HG03066 (cell line): ENCODE measurements at regions not wholly inside any gene's neighbourhood (a gene's known extent, or its start where the extent isn't known, plus 50 kb on each side); places are given as distances from the start of the nearest gene placed in this dataset.

Experiments
- ATAC-seq: cut with Tn5 transposase; IDR thresholded peaks from one replicate; pipeline ENCODE4 v1.9.1; 2021; ENCODE audit warnings: low read depth; ENCODE audit not compliant: unreplicated experiment

DNA sequence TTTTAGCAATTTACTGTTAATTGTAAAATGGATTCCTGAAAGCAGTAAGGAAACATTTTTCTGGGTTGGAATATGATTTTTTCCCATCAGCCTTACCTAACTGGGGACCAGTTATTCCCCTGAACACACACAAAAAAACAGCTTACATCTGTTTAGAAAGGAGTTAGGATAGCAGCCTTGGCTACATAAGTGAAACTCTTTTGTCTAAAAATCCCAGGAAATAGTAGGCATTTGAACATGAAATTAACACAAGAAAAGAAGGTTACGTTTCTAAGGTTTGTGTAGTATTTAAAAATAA lies 696.2 kb upstream of the MARCKS start:
- no peak for ATAC-seq

- no peak for ATAC-seq
These were observed 694.4 kb upstream of the MARCKS start for GRCh38 chr6:113162739-113163138.

- ATAC-seq = no peak
These were observed 689.1 kb upstream of the MARCKS start for GRCh38 chr6:113168057-113168456.

DNA sequence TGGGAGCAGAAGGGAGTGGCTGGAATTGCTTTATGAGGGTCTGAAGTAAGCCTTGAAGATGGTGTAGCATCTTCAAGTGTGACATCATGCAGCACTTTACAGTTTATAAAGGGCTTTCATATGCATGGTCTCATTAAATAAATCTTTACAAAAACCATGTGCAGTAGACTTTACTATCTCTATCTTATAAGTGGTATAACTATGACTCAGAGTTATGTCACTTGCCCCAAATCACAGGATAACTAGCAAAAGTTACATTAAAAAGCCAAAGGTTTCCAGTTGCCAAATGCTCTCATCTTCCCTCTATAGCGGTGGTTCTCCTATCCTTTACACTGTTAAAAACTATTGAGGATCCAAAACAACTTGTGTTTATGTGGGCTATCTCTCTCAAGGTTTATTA lies 687.7 kb upstream of the MARCKS start:
- ATAC-seq = no peak

DNA sequence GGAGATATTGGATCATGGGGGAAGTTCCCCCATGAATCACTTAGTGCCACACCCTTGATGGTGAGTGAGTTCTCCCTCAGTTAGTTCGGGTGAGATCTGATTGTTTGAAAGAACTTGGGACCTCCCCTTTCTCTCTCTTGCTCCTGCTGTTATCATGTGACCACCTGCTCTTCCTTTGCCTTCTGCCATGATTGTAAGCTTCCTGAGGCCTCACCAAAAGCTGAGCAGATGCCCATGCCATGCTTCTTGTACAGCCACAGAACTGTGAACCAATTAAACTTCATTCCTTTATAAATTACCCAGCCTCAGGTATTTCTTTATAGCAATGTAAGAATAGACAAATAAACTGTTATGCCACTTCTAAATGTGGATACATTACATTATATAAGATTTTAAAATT lies 686.7 kb upstream of the MARCKS start:
- ATAC-seq = no peak

- no peak for ATAC-seq
These were observed 685.3 kb upstream of the MARCKS start for GRCh38 chr6:113171882-113172281.

- ATAC-seq = no peak
These were observed 684.6 kb upstream of the MARCKS start for GRCh38 chr6:113172531-113172966.

DNA sequence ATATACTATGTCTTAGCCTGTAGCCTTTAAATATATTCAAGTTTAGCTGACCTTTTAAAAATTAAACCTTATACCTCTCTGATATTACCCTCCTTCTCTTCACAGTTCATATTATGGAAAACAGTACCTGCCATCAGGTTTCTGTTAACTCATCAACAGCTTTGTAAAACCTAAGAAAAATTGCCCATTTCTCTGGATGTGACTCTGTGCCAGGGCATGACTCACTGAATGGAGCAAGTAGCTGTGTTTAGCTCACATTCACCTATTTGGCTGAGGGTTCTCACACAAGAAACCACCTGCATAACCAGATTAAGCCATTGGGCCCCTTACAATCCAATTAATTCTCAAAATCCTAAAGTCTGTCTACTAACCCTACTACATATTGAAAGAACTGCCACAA lies 678.8 kb upstream of the MARCKS start:
- ATAC-seq = no peak

DNA sequence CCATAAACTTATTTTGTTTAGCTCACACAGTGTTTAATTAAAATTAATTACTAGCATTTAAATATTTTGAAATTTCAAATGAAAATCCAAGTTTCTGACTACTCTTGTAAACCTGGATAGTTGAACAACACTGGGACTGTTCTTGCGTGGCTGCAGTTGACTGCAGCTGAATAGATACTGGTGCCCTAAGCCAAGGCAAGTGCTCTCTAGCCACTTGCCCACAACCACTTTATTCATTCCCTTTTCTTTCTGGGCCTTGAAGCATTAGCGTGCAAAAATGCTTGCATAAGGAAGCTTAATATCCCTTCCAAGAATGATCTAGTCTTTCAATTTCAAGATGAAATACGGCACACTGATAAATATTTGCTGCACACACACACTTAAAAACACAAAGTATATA lies 676.0 kb upstream of the MARCKS start:
- no peak for ATAC-seq

DNA sequence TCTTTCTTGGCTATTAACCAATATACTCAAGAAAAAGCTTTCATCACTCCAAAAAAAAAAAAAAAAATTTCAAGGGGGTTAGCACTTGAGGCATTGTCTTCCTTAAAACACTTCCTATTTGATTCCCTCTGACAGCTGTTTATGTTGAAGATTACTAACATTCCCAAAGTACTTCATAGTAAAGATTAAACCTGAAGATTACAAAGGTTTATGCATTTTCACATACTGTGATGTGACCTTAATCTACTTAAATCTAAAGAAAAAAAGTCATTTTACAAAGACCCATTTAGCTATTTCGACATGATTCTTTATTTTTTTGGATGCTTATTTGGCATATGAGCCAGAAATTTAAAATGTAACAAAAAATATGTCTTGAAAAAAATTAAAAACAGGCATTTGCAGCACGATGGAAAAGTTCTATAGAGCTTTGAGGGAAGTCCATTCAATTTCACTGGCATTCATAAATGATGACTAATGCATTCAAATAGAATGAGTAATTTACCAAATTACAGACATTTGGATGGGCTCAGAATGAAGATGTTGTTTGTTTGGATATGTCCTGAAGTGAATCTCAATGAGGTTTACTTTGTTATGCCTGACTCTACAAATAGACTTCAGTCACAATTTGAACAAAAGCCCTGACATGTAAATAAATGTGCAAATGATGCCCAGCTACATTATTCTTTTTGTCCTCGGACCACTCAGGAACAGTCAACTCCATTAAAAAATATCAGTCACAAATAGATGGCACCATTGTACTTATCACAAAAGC lies 674.6 kb upstream of the MARCKS start:
- no peak for ATAC-seq

- no peak for ATAC-seq
These were observed 672.9 kb upstream of the MARCKS start for GRCh38 chr6:113184291-113184690.

DNA sequence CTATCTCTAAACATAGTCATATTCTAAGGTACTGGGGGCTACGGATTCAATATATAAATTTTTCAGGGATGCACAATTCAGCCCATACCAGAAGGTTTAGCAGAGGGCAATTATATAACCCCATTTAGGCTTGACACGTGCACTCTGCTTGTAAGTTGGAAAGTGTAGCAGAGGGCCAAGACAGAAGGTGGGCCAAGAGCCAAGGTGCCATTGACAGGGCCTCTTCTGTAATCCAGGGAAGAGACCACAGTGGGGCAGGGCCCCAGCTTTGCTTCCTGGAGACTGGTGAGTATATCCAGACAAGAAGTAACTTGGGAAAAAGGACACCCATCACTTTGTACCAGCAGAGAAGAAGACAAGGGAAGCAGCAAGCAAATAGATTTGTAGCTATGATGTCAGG lies 672.4 kb upstream of the MARCKS start:
- ATAC-seq = no peak

- no peak for ATAC-seq
These were observed 671.8 kb upstream of the MARCKS start for GRCh38 chr6:113185299-113185698.

GRCh38 chr6:113187661-113188060 lies 669.5 kb upstream of the MARCKS start:
- no peak for ATAC-seq

DNA sequence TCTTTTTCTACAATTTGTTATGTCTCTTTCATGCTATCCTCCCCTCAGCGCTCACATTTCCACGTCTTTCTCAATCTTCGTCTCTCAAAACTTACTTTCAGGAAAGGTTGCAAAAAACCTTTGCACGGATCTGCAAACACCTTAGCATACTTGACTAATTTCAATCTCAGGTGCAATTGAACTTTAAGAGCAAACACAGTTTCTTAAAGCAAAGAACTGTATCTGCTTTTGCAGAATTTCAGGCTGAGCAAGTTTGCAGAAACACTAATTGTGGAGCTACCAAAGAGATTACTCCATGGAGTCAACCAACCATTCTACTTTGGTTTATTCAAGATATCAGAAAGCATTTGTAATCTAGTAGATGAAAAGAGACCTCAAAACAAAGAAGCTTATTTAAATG lies 668.2 kb upstream of the MARCKS start:
- no peak for ATAC-seq

- ATAC-seq = no peak
These were observed 667.0 kb upstream of the MARCKS start for GRCh38 chr6:113190170-113190569.

DNA sequence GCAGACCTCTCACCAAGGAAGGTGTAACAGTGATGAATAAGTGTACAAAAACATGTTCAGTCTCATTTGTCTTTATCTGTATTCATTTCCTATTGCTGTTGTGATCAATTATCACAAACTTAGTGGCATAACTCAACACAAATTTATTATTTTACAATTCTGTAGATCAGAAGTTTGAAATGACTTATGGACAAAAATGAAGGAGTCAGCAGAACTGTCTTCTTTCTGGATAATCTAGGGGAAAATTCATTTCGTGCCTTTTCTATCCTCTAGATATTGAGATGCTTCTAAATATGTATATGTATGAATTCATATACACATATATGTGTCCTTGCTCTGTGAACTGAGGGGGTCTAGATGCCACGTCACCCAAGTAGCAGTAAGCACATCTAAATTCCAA lies 663.1 kb upstream of the MARCKS start:
- ATAC-seq = no peak

DNA sequence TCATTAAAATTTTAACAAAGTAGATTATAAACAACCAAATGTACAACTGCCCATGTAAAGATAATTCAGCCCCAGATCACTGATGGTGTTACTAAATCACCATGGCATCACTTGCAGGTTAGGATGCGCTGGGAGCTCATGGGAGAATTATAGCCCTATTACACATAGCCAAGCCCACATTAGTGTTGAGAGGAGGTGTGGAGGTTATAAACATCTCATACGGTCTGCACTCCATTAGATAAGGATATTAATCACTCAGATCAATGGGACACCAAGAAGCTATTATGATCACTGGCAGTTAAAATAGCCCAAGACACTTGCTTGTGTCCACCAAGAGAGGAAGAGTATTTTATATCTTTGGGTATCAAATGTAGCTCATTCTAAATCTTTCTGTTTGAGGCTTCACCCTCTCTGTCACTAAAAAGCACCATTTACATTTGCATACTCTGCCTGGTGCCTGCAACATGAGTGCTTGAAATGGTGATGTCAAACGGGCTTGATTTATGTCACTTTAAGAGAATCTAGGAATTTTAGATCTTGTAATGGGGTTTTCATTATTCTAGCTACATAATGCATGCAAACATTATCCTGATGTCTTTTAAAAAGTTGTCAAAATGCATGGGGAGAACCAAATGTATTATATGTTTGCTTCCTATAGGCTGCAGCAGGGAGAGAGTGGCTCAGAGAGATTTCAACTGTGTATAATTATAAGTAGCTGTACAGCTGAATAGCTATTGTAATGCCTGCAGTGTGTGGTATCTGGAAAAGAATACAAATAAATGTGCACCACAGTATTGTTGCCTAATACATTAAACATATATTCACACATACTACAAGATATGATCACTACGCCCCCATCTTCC lies 654.1 kb upstream of the MARCKS start:
- ATAC-seq = no peak

GRCh38 chr6:113203715-113204110 lies 653.4 kb upstream of the MARCKS start:
- ATAC-seq = no peak

GRCh38 chr6:113205553-113205952 lies 651.6 kb upstream of the MARCKS start:
- no peak for ATAC-seq

DNA sequence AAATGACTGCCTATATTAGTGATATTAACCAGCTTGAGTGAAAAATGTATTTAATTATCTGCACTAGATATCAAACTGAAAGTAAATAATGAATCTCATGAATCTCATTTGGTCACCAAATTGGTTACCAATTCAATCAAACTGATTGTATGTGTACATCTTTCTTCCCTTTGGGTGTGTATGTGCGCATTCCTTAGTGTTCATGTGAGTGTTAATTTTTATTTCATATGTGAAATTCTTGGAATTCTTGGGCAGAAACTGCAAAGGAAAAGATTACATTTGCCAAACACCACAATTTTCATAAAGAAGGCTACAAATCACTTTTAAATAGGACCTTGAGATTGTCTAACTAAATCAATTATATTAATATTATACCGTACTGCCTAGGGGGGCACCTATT lies 648.4 kb upstream of the MARCKS start:
- no peak for ATAC-seq

- ATAC-seq = no peak
These were observed 647.8 kb upstream of the MARCKS start for GRCh38 chr6:113209315-113209714.
